Stimulated activated CD8-positive, alpha-beta memory T cell treated with anti-CD3 and anti-CD28 coated beads, Interleukin-4, amount 100 ng/mL, for 48 hours (primary cell): ENCODE measurements at regions not wholly inside any gene's neighbourhood (a gene's known extent, or its start where the extent isn't known, plus 50 kb on each side); places are given as distances from the start of the nearest gene placed in this dataset.

Experiments used
- DNase-seq: peaks from one replicate; pipeline ENCODE4 v3.0.0-alpha.2; 2020

DNA sequence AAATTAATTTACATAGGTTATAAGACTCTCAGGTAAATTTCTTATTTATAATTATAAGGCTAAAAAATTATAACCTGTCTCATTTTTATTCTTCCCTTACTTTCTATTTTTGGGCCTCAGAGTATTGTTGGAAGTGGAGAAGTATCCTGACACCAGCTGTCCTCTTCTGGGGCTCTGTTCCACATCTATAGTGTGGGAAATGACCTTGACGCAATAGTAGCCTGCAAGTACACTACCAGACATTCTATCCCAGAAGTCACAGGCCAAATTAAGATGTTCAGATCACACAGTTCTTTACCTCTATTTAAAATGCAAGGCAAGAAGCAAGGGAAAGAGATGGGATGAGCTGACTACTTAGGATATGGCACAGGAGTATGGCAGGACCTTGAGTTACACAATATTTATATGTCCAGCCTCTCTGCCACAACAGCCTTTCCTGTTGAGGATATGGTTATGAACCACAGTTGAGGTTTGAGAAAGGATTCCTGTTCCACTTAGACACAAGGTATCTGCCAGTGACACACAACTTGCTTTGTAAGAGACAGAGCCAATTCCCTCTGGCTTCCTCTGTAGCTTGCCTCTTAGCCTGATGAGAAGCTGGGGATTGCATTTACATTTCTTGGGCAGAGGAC, 158.0 kb upstream of the IL12A start:
- no peak for DNase-seq

- DNase-seq: no peak
Measured at GRCh38 chr3:159831466-159831865, 157.2 kb upstream of the IL12A start.

DNA sequence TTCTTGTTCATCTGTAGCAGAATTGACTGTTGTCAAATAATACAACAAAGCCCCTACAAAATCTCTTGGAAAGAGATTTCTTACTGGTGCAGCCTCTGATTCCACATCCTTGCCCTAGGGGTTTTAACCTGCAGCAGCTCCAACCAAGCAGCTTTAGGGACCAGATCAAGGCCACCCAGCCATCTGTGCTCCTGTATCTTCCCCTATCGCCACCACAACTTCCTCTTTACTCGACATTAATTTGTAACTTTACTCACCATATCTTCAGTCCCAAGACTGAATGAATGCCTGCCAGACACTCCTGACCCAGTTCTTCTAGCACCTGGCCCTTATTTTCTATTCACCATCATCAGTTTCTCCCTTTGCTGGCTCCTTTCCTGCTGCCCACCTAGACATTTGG, 156.6 kb upstream of the IL12A start:
- DNase-seq: no peak

DNA sequence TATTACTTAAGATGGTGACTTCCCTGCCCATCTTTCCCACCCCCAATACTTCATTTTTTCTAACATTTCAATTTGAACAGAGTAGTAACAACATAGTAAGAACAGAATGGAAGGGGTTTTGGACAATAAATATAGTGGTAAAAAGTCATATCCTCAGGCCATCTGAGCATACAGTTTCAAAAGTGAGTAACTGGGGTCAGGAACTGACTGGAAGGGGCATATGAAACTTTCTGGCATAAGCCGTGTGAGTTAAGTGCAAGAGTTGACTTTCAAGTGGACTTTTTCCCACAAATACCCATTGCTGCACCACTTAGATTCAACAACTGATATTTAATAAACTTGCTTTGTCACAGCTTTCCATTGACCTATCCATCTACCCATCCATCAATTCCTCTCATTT, 153.5 kb upstream of the IL12A start:
- DNase-seq: no peak

- no peak for DNase-seq
Measured at GRCh38 chr3:159837725-159838124, 150.9 kb upstream of the IL12A start.

- DNase-seq: no peak
Measured at GRCh38 chr3:159838938-159839337, 149.7 kb upstream of the IL12A start.

- peak; percentile 28 for DNase-seq
Measured at GRCh38 chr3:159839561-159840379, 148.9 kb upstream of the IL12A start, which contains the start of gene SCHIP1. Gene SCHIP1 (plus strand): TSS chr3:159839861.

- no peak for DNase-seq
Measured at GRCh38 chr3:159840703-159841299, 147.8 kb upstream of the IL12A start.

- no peak for DNase-seq
Measured at GRCh38 chr3:159841766-159842165, 146.9 kb upstream of the IL12A start.

DNA sequence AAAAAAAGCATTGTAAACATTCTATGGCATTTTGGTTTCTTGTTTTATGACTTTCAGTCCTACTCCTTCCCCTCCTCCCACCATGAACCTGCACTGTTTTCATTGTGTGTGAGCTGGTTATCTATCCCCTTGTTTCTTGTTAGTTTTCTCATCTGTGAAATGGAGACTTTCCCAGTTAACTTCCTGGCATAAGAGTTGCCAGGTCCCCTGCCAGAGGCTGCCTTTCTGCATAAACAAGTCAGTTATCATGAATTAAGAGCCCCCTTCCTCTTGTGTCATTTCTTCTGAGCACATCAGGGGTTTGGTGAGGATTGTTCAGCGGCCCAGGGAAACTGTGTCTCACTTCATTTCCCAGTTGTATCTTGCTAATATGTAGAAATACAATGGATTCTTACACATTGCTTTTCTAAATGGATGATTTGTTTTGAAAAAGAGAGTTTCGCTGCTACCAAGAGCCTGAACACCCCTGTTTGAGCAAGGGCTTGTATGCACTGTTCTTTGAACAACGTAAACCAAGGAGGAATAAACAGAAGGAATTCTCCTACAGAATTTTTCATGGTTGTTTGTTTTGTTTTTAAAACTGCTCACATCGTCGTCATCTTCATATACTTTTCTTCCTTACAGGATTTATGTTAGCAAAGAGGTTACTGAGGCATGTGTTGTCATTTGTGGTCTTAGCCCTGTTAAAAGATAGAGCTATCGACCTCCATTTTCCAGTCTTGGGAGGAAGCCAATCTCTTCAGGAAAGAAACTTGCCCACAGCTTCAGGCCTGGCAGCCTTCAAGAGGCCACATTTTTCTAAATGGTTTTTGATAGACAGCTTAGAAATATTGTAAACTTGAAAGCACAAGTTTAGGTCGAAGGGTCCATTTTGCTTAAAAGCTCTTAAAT, 144.6 kb upstream of the IL12A start:
- no peak for DNase-seq

- DNase-seq: no peak
Measured at GRCh38 chr3:159844801-159845261, 143.8 kb upstream of the IL12A start.

DNA sequence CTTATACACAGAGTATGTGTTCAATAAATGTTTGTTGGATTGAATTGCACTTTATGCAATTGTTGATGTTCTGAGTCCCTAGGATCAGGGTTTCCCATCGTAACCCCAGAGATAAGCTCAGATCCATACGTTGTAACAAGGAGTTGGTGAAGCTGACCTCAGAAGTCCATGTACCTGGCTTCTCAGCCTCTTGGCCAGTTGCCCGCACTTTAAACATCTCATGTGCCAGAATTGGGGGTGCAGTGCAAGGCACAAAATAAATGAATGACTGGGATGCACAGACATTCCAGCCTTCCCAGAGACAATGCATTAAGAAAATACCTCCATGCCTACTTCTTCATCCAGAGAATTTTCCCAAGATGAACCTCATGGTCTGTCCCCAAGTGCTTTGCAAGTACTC, 142.9 kb upstream of the IL12A start:
- no peak for DNase-seq

DNA sequence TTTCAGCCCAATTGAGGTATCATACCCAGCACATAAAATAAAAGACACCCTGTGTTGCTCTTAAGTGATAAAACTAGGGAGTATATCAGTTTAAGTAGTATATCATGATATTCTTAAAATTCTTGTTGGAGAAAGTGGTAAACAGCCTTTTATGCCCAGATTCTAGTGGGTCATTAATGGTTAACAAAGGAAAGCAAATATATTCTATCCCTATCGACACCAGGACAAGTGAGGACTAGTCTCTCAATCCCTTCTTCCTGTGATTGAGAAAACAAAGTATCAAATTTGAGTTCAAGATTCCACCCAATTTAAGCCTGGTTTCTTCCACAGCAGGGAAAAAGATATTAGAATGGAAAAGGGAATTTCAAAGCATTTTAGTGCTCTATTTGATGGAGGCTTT, 142.4 kb upstream of the IL12A start:
- DNase-seq: no peak

GRCh38 chr3:159848348-159849118, 140.1 kb upstream of the IL12A start:
- no peak for DNase-seq

- no peak for DNase-seq
Measured at GRCh38 chr3:159850481-159850880, 138.2 kb upstream of the IL12A start.

- no peak for DNase-seq
Measured at GRCh38 chr3:159852266-159852665, 136.4 kb upstream of the IL12A start.

DNA sequence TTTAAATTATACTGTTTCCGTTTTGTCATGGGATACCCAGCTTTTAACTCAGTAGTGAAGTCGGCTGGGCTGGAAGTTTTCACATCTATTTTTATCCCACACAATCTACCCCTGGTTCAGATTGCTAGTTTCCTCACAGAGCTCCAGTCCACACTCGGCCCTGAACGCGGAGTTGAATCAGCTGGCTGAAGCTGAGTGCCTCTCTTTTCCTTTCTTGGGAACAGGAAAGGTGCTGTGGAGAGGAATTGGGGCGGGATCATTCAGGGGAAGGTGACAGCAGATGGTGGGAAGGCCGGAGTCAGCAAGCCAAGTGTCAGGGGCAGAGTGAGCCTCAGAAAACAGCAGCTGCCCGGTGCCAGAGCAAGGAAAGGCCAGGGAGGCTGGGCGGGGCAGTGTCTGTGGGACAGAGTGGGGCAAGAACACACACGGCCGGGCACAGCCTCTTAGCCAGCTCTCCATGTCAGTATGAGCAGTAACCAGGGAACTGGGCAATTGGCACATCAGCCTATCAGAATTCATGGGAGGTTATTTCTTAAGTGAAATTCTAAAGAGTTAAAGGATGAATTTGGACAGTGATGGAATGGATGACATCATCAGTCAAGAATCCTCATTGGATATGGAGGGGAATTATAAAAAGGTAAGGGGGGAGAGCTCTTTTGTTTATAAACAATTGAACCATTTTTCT, 135.7 kb upstream of the IL12A start:
- DNase-seq: no peak

DNA sequence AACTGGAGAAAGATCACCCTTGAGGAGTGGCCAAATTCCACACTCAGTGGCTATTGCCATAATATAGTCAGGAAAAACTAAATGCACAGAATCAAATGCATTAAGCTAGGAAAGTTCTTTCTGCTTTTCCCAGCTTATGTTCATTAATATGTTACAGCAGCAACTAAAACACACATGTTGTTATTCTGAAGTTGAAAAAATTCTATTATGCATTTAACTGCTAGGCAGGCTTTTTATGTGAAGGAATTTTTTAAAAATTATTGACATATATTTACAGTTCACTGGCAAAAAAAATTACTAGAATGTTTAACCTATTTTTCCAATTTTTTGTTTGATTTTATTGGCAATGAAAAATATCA, 135.2 kb upstream of the IL12A start:
- DNase-seq: no peak

DNA sequence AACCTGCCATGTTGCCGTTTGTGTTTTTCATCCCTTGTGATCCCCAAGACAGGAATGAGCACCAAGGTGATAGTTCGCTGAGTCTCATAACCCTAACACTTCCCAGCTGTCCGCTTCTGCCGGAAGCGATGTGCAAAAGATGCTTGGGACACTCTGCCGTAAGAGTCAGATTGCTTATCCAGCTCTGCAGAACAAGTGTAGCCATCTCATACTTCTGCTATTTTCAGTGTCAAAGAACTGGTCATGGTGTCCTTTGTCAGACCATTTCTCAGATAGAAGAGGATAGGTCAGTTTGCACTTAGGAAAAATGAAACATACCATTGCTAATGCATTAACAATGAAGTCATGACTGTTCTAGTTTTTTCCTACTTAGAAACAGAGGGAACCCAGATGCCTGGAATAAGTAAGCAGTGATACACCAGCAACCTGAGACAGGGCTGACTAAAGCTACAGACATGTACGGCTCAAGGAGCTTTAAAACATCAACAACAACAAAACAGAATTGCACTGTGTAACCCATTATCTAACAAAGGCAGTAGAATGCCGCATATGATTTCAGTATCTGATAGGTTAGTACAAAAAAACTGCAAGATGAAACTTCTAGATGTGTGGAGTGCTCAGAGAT, 134.0 kb upstream of the IL12A start:
- no peak for DNase-seq

GRCh38 chr3:159855599-159856346, 132.9 kb upstream of the IL12A start:
- no peak for DNase-seq
